ENCODE measurements at regions not wholly inside any gene's neighbourhood (a gene's known extent, or its start where the extent isn't known, plus 50 kb on each side); places are given as distances from the start of the nearest gene placed in this dataset.

- TF ChIP-seq CTCF (IDR thresholded peaks at IDR 0.05; ENCODE audit: low read depth, low read length): no peak
- H3K36me3 ChIP-seq: no peaks in the 10 kb centered on the region
- H3K27me3 ChIP-seq (ENCODE audit: insufficient read depth, low read depth, severe bottlenecking): no peaks in the 10 kb centered on the region
- H3K4me3 ChIP-seq (ENCODE audit: low read depth, low read length): no peak overlapping the region
- no peak overlapping the region for H3K27ac ChIP-seq
- no peak for DNase-seq
- peaks cover 6% of the 10 kb centered on the region for H3K9me3 ChIP-seq (ENCODE audit: severe bottlenecking)
Observed at GRCh38 chr9:73529666-73530065, 378.0 kb downstream of the ANXA1 start.

- H3K9me3 ChIP-seq (ENCODE audit: severe bottlenecking): peaks cover 6% of the 10 kb centered on the region
- no peak overlapping the region for H3K4me3 ChIP-seq (ENCODE audit: low read depth, low read length)
- H3K27ac ChIP-seq: no peak overlapping the region
- DNase-seq: no peak
- no peaks in the 10 kb centered on the region for H3K27me3 ChIP-seq (ENCODE audit: insufficient read depth, low read depth, severe bottlenecking)
- H3K36me3 ChIP-seq: no peaks in the 10 kb centered on the region
- TF ChIP-seq CTCF (IDR thresholded peaks at IDR 0.05; ENCODE audit: low read depth, low read length): no peak
Observed at GRCh38 chr9:73531051-73531532, 379.4 kb downstream of the ANXA1 start.

GRCh38 chr9:73531658-73532057 lies 380.0 kb downstream of the ANXA1 start:
- no peak overlapping the region for H3K4me3 ChIP-seq (ENCODE audit: low read depth, low read length)
- H3K36me3 ChIP-seq: no peaks in the 10 kb centered on the region
- no peaks in the 10 kb centered on the region for H3K27me3 ChIP-seq (ENCODE audit: insufficient read depth, low read depth, severe bottlenecking)
- H3K27ac ChIP-seq: no peak overlapping the region
- peaks cover 6% of the 10 kb centered on the region for H3K9me3 ChIP-seq (ENCODE audit: severe bottlenecking)
- no peak for TF ChIP-seq CTCF (IDR thresholded peaks at IDR 0.05; ENCODE audit: low read depth, low read length)
- no peak for DNase-seq

- no peak for DNase-seq
- Histone ChIP-seq H3K36me3 (no peaks in the 10 kb centered on the region), H3K9me3 (ENCODE audit: severe bottlenecking) (no peaks in the 10 kb centered on the region), H3K27me3 (ENCODE audit: insufficient read depth, low read depth, severe bottlenecking) (no peaks in the 10 kb centered on the region), H3K4me3 (ENCODE audit: low read depth, low read length) (no peak overlapping the region), H3K27ac (no peak overlapping the region)
- TF ChIP-seq CTCF (IDR thresholded peaks at IDR 0.05; ENCODE audit: low read depth, low read length): no peak
Observed at GRCh38 chr9:73532985-73533384, 381.3 kb downstream of the ANXA1 start.

GRCh38 chr9:73536403-73536802 lies 384.7 kb downstream of the ANXA1 start:
- Histone ChIP-seq H3K36me3 (no peaks in the 10 kb centered on the region), H3K9me3 (ENCODE audit: severe bottlenecking) (no peaks in the 10 kb centered on the region), H3K27ac (no peak overlapping the region), H3K27me3 (ENCODE audit: insufficient read depth, low read depth, severe bottlenecking) (no peaks in the 10 kb centered on the region), H3K4me3 (ENCODE audit: low read depth, low read length) (no peak overlapping the region)
- TF ChIP-seq CTCF (IDR thresholded peaks at IDR 0.05; ENCODE audit: low read depth, low read length): no peak
- no peak for DNase-seq

GRCh38 chr9:73537561-73537960 lies 385.9 kb downstream of the ANXA1 start:
- TF ChIP-seq CTCF (IDR thresholded peaks at IDR 0.05; ENCODE audit: low read depth, low read length): no peak

More at GRCh38 chr9:73537561-73537960, 385.9 kb downstream of the ANXA1 start:
- no peaks in the 10 kb centered on the region for H3K36me3 ChIP-seq
- no peak overlapping the region for H3K4me3 ChIP-seq (ENCODE audit: low read depth, low read length)
- H3K9me3 ChIP-seq (ENCODE audit: severe bottlenecking): no peaks in the 10 kb centered on the region
- no peak for DNase-seq
- H3K27ac ChIP-seq: no peak overlapping the region
- no peaks in the 10 kb centered on the region for H3K27me3 ChIP-seq (ENCODE audit: insufficient read depth, low read depth, severe bottlenecking)

Measured in WERI-Rb-1 (cell line).